Right ventricle myocardium inferior (tissue), 1 donor: ENCODE measurements at regions not wholly inside any gene's neighbourhood (a gene's known extent, or its start where the extent isn't known, plus 50 kb on each side); places are given as distances from the start of the nearest gene placed in this dataset.

Source experiments
- ATAC-seq: fragments of 200-7000 bp; cut with Tn5 transposase; one replicate; pipeline ENCODE4 v1.9.1; 2020; ENCODE audit warnings: mild to moderate bottlenecking, moderate library complexity
- DNase-seq: peaks from one replicate; pipeline ENCODE4 v3.0.0; 2021; ENCODE audit errors: missing footprints
- intact Hi-C: fragments of 100-400 bp; cut with DNase I; formaldehyde crosslinking; loops from one replicate; pipeline ENCODE4 v1.11.0; 2022
- donor health status: DM: no; HTN: yes; CAD: no; lungs with severe emphysema.

DNA sequence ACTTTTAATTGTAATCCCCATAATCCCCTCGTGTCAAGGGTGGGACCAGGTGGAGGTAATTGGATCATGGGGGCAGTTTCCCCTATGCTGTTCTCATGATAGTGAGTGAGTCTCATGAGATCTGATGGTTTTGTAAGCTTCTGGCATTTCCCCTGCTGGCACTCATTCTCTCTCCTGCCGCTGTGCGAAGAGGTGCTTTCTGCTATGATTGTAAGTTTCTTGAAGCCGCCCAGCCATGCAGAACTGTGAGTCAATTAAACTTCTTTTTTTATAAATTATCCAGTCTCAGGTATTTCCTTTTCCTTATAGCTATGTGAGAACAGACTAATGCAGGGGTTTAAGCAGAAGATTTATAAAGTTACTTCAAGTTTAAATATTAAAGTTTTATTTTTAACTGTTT lies 655.2 kb downstream of the EPHA4 start:
- intact Hi-C loops: no loop called here
- no peak for DNase-seq
- ATAC-seq: no peak

DNA sequence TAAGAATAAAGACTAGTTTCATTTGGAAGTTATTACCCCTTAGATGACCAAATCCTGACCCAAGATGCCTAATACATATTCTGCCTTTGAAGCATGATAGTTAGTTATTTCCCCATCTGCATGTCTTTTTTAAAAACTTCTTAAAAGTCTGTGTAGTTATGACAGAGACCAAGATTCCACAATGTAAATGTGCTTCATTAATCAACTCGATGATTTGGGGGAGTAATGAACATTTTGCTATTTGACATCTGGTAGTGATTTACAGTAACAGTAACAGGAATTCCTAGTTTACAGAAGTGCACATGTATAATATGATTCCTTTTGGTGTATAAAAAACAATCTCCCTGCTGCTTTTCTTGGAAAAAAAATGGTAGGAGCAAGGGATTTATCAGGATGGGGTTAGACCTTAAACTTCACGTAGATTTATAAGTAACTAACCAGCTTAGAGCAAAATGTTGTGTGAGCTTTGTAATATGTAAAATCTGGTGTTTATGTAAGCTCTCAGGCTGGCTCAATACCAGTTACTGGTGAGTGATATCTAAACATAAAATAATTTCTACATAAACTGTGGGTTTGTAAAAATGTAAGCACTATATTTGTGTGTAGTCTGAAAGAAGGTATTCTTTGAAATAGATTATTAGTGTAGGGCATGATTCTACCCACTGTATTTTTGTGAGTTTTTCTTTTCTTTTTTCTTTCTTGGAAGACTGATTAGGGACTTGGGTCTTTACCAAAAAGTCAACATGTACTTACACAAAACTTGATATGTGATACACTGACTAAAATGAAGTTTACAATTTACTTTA lies 641.6 kb downstream of the EPHA4 start:
- no peak for ATAC-seq
- intact Hi-C loops: no loop called here
- no peak for DNase-seq

DNA sequence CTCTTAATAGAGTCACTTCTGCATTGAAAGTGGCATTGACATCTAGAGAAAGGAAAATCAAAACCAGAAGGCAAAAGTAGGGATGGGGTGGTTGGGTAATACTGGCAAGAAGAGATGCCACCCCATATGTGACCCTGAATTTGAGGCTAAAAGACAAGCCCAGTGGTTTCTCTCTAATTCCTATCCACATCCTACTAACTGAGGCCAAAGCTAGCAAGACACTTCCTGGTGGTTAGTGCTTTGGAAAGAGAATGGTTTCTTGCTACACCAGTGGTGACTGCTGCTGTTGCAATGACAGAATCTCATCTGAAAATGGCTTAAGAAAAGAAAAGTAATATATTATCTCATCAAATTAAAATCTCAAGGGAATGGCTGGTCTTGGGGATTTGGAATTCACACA lies 640.6 kb downstream of the EPHA4 start:
- DNase-seq (no peak), ATAC-seq (no peak)
- intact Hi-C loops: no loop called here

DNA sequence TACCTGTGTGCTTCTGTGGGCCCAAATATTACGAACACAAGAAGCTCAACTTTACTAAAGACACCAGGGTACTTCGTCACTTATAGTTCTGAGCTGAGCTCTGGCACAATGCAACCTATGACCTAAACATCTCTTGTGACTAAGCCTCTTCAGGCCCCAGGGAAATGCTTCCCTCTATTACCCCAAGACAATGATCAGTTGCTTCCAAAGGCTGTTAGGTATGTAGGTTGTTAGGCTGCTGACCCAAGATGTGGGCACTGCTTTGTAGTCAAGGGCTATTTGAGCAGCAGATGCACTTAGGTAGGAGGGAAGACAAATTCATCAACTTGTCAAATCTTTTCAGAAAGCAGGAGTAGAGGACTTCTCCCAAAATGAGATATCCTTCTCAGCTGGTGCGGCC lies 640.1 kb downstream of the EPHA4 start:
- ATAC-seq: no peak
- intact Hi-C loops: no loop called here
- DNase-seq: no peak

DNA sequence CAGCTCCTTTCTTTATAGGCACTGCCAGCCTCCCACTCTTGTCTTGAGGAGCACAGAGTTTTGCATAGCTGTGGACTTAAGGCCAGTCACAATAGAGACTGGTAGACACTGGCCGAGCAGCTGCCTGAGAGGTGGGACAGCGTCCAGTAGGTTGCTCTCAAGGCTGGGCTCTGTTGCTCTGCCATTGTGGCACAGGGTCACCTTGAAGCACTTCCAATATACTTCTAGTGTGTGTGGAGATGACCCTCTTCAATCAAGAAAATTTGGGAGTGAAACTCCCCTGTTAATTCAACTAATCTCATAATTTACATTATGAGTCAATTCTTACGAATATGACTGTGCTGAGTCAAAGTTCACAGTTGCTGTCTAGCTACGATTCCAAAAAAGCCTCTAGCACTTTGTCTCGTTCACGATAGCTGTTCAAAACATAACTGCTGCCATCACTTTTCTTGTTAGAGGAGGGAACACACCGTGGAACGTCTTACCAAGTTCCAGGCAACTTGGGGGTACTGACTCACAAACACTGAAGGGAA lies 636.2 kb downstream of the EPHA4 start:
- DNase-seq: no peak
- intact Hi-C loops: no loop called here
- ATAC-seq: peak; percentile 56

DNA sequence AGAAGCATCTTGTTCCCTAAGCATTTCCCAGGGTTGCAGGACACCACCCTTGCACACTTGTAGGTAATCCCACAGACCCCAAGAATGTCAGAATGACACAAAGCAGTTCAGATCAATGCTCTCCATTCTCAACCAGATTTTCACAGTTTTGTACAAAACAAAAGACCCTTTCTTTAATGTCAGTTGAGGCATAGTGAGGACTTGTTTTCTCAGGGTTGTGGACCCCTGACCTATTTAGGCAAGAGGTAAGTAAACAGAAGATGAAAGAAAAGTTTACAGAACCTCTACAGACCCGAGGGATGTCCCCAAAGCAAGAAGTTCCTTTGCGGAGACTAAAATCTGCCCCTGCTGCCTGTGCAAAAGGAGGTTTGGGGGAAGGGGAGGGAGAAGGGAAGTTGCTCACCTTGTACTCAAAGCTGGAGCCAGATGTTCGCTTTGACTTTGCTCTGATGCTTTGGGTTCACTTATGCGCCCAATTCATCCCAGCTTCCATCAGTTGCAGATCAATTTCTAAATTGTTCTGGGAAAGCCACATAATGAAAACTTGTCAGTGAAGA lies 635.4 kb downstream of the EPHA4 start:
- DNase-seq (no peak), ATAC-seq (peak; percentile 22)
- intact Hi-C loops: no loop called here

DNA sequence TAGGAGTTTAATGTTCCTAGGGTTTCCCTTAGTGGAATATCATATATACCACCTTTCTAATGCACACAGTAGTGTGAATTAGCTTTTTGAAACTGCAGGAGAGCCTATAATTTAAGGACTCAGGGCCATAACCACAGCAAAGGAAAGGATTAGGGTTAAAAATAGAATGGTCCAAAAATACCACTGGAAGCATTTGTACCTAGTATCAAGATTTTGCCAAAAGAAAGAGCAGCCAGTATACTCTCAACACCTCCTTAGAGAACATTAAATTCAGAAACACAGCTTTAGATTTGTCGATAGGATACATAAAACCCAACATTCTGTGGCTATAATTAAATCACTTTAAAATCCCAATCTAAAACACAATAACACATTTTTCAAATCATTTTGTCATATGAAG lies 634.9 kb downstream of the EPHA4 start:
- no peak for DNase-seq
- intact Hi-C loops: no loop called here
- ATAC-seq: peak; percentile 70

DNA sequence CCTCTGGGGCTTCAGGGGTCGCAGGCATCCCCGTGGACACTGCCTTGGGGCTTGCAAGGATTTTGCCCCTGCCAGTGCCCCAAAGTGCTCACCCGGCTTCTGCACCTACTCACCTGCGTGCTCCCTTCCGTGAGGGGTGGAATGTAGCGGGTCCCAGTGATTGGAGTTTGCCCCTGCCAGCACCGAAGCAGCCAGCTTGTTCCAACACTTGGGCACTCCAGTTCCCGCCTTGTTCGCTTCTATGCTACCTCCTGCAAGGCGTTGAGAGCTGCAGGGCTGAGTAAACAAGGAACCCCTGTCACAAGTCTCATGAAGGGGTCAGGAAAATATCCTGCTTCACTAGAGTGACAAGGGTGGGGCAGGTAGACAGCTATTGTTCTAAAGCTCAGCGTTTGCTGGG lies 631.5 kb downstream of the EPHA4 start:
- intact Hi-C loops: no loop called here
- ATAC-seq (no peak), DNase-seq (no peak)

DNA sequence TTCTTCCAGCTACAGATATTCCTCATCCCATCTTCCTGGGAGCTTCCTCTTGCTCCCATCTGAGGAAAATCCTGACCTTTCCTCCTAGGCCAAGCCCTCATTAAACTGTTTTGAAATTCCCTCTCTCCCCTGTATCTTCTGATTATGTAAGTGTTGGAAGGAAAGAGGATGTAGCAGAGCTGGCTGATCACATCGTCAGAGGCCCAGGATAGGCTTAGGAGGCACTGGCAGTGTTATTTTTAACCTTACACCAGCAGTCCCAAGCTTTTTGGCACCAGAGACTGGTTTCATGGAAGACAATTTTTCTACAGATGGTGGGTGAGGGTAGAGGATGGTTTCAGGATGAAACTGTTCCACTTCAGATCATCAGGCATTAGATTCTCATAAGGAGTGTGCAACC lies 630.4 kb downstream of the EPHA4 start:
- intact Hi-C loops: no loop called here
- no peak for DNase-seq
- peak; percentile 75 for ATAC-seq

DNA sequence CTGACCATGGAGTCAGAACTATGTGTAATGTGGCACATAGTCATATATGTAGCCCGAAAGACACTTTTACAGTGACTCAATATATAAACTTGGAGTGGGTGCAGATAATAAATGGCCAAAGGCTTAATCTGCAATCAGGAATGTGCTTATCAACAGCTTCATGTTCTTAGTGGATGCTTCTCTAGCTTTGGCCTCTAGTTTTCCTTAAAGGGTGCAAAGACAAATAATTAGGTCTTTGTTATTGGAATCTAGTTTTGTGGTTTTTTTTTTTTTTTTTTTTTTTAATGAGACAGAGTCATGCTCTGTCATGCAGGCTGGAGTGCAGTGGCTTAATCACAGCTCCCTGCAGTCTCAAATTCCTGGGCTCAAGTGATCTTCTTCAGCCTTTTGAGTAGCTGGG lies 625.6 kb downstream of the EPHA4 start:
- ATAC-seq (no peak), DNase-seq (no peak)
- intact Hi-C loops: no loop called here

DNA sequence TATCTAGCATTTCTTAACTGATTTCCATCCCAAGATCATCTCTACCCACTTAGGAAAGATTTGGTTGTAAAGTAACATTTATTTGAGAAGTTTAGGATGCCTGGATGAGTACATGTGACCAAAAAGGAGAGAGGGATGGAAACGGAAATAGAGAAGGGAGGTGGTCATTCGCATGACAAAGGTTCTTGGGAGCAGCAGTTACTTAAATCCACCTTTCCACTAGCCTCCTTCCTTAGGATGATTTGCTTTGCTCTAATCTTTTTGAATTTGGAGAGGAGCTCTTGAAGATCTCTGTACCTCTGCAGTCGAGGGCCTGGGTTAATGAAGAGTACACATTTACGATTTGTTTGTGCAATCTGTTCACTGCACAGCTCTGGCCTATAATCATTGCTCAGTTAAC lies 623.5 kb downstream of the EPHA4 start:
- intact Hi-C loops: no loop called here
- DNase-seq: no peak
- ATAC-seq: no peak

DNA sequence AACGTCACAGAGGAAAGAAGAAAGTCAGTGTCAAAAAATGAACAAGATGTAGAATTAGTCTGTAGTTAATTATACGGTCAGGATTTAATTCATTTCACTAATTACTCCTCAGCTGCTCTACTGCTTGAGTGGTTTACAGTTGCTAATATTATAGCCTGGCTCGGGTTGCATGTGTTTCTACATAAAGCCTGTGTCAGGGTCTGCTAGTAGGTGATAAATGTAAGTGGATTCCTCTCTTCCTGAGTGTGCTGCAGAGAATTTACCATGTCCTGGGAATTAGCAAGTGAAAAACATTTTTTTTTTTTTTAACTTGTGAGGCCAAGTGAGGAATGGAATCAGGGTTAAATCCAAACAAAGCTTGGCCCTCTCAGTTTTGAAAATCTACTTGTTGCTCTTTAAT lies 622.6 kb downstream of the EPHA4 start:
- ATAC-seq: no peak
- intact Hi-C loops: no loop called here
- no peak for DNase-seq

DNA sequence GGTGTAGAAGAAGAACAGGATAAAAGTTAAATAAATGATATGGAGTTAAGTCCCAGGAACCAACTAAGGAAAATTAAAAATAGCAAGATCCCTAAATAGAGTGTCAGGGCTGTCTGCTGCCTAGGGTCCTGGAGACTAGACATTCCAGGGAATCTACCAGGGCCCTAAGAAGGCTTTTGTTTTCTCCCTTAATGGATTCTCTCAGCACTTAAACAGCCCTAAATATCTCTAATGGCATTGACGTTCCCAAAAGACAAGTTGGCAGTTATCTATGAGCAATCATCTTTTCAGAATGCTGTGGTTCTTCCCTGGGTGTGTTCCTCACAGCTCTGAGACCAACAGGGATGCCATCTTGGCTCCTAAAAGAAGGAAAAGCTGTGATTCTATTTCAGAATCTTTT lies 616.3 kb downstream of the EPHA4 start:
- DNase-seq: no peak
- intact Hi-C loops: loop anchor here (5.0 kb wide), 1 partner anchor 112 kb away; no protein-coding TSS in a partner anchor
- ATAC-seq: no peak

DNA sequence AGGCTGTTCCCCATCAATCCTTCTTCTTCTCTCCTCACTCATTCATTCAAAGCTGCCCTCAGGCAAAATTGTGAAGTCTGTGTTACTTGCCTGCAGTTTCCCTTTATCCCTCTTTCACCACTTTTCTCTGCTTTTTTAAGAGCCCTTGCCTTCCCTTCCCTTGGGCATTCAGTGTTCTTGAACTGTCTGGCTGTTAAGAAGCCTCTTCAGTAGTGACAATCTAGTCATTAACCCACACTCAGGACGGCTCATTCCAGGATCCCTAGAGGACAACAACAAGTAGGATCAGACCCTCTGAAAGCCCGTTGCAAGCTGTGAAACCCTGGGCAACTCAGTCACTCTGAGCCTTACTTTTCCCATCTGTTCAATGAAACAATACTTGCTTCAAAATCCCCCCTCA lies 615.7 kb downstream of the EPHA4 start:
- ATAC-seq (no peak), DNase-seq (no peak)
- intact Hi-C loops: loop anchor here (5.0 kb wide), 1 partner anchor 111 kb away; no protein-coding TSS in a partner anchor

DNA sequence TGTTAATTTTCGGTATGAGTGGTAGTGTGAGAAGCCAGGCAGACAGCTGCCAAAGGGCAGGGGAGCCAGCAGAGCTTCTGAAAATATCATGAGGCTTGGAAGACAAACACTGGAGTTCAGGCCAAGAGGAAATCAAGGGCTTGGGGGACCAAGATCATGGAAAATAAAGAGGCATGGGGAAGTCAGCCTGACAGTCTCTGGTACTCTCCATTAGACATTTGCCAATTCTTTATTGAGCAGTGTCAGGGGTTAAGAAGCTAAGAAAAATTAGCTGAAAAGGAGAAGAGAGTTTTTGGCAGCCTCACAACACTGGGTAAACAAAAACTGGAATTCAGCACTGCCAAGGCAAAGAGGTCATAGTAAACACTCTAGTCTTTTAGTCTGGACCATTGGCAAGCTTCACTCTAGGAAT lies 612.7 kb downstream of the EPHA4 start:
- DNase-seq (no peak), ATAC-seq (peak; percentile 75)
- intact Hi-C loops: loop anchor here (5.0 kb wide), 1 partner anchor 108 kb away; no protein-coding TSS in a partner anchor

DNA sequence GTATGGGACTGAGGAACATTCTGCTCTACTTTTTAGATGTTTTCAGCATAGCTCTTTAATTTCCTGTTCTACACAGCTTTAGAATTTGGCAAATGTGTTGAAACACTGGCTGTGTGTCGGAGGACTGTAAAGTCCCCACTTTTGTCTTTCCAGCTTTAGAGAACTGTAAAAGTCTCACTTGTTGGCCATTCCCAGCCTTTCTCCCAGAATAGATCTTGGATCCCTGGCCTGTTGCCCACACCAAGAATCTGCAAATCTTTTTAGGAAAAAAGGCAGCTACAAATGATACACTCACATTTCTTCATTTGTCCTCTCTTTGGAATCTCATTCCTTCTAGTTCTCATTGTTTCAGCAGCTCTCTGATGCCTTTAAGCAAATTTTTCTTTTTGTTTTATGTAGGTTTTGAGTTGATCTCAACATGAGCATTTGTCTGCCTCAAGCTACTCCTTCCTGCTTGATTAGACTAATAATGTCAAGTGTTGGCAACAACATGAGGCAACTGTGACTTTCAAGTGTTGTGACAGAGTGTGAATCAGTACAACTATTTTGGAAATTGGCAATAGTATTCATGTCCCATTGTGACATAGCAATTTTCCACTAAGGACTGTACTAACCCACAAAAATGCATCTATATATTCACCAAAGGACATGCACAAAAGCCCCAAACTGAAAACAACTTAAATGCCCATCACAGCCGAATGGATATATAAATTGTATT lies 610.8 kb downstream of the EPHA4 start:
- no peak for ATAC-seq
- intact Hi-C loops: no loop called here
- DNase-seq: no peak

DNA sequence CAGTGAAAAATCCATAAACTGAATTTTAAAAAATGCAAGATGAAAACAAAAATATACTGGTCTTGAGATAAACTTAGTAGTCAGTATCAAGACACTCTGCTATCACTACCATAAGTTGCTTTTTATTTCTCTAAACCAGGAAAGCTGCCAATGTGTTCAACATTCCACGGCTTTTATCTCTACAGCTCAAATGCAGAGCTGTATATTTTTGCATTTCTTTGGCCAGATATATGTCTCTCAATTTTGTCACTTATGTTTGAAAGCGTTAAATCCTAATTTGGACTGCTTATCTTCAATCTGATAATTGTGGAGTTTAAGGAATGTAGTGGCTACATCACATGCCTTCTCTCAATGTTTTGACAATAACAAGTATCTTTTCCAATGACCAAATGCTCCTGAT lies 609.5 kb downstream of the EPHA4 start:
- DNase-seq (no peak), ATAC-seq (no peak)
- intact Hi-C loops: no loop called here

DNA sequence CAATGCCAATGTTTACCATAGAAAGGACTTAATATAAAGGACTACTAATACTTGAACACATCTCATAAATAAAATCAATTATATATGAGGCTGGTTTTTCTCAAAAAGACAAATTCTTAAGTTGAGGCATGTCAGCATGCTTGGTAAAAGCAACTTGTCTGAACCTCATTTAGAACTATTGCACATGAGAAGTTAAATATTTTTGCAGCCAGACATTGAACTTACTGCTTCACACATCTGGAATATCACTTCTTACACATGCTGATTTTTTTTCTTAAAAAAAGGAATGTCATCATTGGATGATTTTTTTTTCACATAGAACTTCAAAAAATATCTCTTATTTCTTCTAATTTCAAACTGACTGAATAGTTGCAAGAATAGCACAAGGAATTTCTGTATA lies 609.0 kb downstream of the EPHA4 start:
- intact Hi-C loops: no loop called here
- DNase-seq (no peak), ATAC-seq (no peak)

DNA sequence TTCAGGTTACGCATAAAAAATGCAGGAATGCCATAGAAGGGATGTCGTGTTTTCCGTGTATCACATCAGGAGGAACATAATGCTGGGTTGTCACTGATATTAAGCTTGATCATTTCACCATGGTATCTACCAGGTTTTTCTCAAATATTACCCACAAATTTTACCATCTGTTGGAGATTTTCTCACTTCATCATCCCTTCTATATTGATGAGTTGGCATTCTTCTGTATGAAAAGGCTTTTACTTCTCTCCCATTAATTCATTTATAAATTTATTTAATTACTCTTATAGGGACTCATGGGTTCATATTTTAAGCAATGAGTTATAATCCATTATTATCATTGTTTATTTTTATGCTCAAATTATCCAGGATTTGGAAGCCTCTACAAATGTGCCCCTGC lies 608.2 kb downstream of the EPHA4 start:
- intact Hi-C loops: no loop called here
- no peak for ATAC-seq

DNA sequence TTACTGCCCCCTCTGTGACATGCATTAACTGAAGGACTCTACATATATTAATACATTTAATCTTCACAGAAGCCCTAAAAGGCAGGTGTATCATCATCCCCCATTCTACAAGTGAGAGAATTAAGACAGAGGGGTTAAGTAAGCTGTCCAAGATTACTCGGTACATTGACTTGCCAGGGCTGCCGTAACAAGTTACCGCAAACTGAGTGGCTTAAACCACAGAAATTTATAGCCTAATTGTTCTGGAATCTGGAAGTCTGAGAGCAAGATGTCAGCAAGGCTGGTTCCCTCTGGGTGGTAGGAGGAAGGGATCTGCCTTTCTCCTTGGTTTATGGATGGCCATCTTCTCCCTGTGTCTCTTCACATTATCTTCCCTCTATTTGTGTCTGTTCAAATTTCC lies 605.5 kb downstream of the EPHA4 start:
- no peak for ATAC-seq
- no peak for DNase-seq
- intact Hi-C loops: no loop called here

More for the DNA sequence above, 608.2 kb downstream of the EPHA4 start:
- DNase-seq: no peak
